ENCODE measurements at regions not wholly inside any gene's neighbourhood (a gene's known extent, or its start where the extent isn't known, plus 50 kb on each side); places are given as distances from the start of the nearest gene placed in this dataset.

- Mint-ChIP-seq H3K27me3 (ENCODE audit: low read depth) (no peaks in the 10 kb centered on the region), H3K4me3 (no peak overlapping the region), H3K9me3 (peaks cover 2% of the 10 kb centered on the region), H3K27ac (ENCODE audit: unreplicated experiment) (no peak overlapping the region), H3K4me1 (no peaks in the 10 kb centered on the region), H3K36me3 (ENCODE audit: low read depth) (no peaks in the 10 kb centered on the region)
- TF ChIP-seq, protein P1, sequence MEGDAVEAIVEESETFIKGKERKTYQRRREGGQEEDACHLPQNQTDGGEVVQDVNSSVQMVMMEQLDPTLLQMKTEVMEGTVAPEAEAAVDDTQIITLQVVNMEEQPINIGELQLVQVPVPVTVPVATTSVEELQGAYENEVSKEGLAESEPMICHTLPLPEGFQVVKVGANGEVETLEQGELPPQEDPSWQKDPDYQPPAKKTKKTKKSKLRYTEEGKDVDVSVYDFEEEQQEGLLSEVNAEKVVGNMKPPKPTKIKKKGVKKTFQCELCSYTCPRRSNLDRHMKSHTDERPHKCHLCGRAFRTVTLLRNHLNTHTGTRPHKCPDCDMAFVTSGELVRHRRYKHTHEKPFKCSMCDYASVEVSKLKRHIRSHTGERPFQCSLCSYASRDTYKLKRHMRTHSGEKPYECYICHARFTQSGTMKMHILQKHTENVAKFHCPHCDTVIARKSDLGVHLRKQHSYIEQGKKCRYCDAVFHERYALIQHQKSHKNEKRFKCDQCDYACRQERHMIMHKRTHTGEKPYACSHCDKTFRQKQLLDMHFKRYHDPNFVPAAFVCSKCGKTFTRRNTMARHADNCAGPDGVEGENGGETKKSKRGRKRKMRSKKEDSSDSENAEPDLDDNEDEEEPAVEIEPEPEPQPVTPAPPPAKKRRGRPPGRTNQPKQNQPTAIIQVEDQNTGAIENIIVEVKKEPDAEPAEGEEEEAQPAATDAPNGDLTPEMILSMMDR (conservative IDR thresholded peaks at IDR 0.05): no peak
- DNase-seq (ENCODE audit: low read depth, low spot score): no peak
Observed at GRCh38 chr1:78792756-78793155, 143.1 kb downstream of the IFI44 start.

- H3K9me3 Mint-ChIP-seq: peaks cover 2% of the 10 kb centered on the region
- DNase-seq (ENCODE audit: low read depth, low spot score): no peak
- TF ChIP-seq, protein P1 (conservative IDR thresholded peaks at IDR 0.05): no peak
- no peaks in the 10 kb centered on the region for H3K27me3 Mint-ChIP-seq (ENCODE audit: low read depth)
- no peak overlapping the region for H3K27ac Mint-ChIP-seq (ENCODE audit: unreplicated experiment)
- H3K4me3 Mint-ChIP-seq: no peak overlapping the region
- H3K36me3 Mint-ChIP-seq (ENCODE audit: low read depth): no peaks in the 10 kb centered on the region
- H3K4me1 Mint-ChIP-seq: no peaks in the 10 kb centered on the region
Observed at GRCh38 chr1:78797108-78797781, 147.6 kb downstream of the IFI44 start.

GRCh38 chr1:78799926-78800325, 150.3 kb downstream of the IFI44 start:
- DNase-seq (ENCODE audit: low read depth, low spot score): no peak
- H3K36me3 Mint-ChIP-seq (ENCODE audit: low read depth): no peaks in the 10 kb centered on the region
- no peak overlapping the region for H3K4me3 Mint-ChIP-seq
- no peaks in the 10 kb centered on the region for H3K4me1 Mint-ChIP-seq
- no peaks in the 10 kb centered on the region for H3K27me3 Mint-ChIP-seq (ENCODE audit: low read depth)
- TF ChIP-seq, protein P1 (conservative IDR thresholded peaks at IDR 0.05): no peak
- H3K27ac Mint-ChIP-seq (ENCODE audit: unreplicated experiment): no peak overlapping the region
- no peaks in the 10 kb centered on the region for H3K9me3 Mint-ChIP-seq

DNA sequence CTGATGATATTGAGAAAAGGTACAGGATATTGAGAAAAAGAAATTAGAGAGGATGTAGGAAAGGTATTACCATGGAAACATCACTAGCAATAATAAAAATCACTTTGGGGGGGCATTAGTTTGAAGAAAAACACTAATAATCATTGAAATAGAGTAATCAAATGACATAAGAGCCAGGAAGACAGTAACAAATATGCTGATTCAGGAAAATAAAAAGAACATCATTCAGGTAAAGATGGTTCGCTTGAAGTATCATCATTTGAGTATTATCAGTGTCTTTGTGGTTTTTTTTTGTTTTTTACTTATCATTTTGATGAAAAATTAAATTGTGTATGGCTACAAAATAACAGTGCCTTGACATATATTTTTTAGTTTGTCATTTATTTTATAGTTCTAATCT, 164.5 kb downstream of the IFI44 start:
- H3K4me1 Mint-ChIP-seq: no peaks in the 10 kb centered on the region
- no peaks in the 10 kb centered on the region for H3K36me3 Mint-ChIP-seq (ENCODE audit: low read depth)
- TF ChIP-seq, protein P1 (conservative IDR thresholded peaks at IDR 0.05): no peak
- no peak overlapping the region for H3K4me3 Mint-ChIP-seq
- H3K9me3 Mint-ChIP-seq: peaks cover 3% of the 10 kb centered on the region
- no peak for DNase-seq (ENCODE audit: low read depth, low spot score)
- H3K27me3 Mint-ChIP-seq (ENCODE audit: low read depth): no peaks in the 10 kb centered on the region
- H3K27ac Mint-ChIP-seq (ENCODE audit: unreplicated experiment): no peak overlapping the region

- H3K4me1 Mint-ChIP-seq: no peaks in the 10 kb centered on the region
- H3K9me3 Mint-ChIP-seq: peaks cover 2% of the 10 kb centered on the region
- no peak for DNase-seq (ENCODE audit: low read depth, low spot score)
- H3K4me3 Mint-ChIP-seq: no peak overlapping the region
- TF ChIP-seq, protein P1 (conservative IDR thresholded peaks at IDR 0.05): no peak
- H3K36me3 Mint-ChIP-seq (ENCODE audit: low read depth): no peaks in the 10 kb centered on the region
- H3K27ac Mint-ChIP-seq (ENCODE audit: unreplicated experiment): no peak overlapping the region
- H3K27me3 Mint-ChIP-seq (ENCODE audit: low read depth): no peaks in the 10 kb centered on the region
Observed at GRCh38 chr1:78825561-78825960, 175.9 kb downstream of the IFI44 start.
